Fibroblast of mammary gland (primary cell): ENCODE measurements at regions not wholly inside any gene's neighbourhood (a gene's known extent, or its start where the extent isn't known, plus 50 kb on each side); places are given as distances from the start of the nearest gene placed in this dataset.
A peak's percentile ranks its signal among the peaks of the same experiment; 100 is the strongest.
"Not testable (repeated sequence)": the region's sequence is repeated elsewhere in the genome, so short reads cannot be mapped to it uniquely, and the experiment has no call there.

Experiments
- DNase-seq: peaks from one replicate; pipeline ENCODE4 v3.0.0-alpha.2; 2010; ENCODE audit warnings: low read depth
- H3K4me3 ChIP-seq: 2 replicates; pipeline ENCODE4 v1.5.1; 2011; ENCODE audit warnings: low read depth, mild to moderate bottlenecking, low read length, moderate library complexity; ENCODE audit not compliant: control insufficient read depth
- TF ChIP-seq, protein P1 (sequence below): conservative IDR thresholded peaks from 2 replicates; pipeline ENCODE4 v1.5.1; 2011; ENCODE audit warnings: low read depth, low read length, inconsistent platforms; ENCODE audit not compliant: control insufficient read depth, insufficient read depth

DNA sequence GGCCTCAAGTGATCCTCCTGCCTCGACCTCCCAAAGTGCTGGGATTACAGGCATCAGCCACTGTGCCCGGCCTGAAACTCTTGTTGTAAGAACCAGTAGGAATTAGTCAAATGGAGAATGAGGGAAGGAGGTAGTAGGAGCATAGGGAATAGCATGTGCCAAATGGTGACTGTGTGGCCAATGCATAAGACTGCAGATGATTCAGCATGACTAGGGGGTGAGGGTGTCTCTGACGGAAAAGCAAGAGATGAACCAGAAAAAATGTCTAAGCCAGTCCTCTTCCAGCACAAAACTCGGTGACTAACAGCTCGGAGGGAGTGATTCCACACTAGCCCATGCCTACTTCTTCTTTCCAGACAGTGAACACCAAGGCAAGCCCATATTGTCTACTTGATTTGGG, 58.2 kb upstream of the DUSP21 start:
- TF ChIP-seq, protein P1, sequence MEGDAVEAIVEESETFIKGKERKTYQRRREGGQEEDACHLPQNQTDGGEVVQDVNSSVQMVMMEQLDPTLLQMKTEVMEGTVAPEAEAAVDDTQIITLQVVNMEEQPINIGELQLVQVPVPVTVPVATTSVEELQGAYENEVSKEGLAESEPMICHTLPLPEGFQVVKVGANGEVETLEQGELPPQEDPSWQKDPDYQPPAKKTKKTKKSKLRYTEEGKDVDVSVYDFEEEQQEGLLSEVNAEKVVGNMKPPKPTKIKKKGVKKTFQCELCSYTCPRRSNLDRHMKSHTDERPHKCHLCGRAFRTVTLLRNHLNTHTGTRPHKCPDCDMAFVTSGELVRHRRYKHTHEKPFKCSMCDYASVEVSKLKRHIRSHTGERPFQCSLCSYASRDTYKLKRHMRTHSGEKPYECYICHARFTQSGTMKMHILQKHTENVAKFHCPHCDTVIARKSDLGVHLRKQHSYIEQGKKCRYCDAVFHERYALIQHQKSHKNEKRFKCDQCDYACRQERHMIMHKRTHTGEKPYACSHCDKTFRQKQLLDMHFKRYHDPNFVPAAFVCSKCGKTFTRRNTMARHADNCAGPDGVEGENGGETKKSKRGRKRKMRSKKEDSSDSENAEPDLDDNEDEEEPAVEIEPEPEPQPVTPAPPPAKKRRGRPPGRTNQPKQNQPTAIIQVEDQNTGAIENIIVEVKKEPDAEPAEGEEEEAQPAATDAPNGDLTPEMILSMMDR = no peak
- DNase-seq = peak; percentile 97

DNA sequence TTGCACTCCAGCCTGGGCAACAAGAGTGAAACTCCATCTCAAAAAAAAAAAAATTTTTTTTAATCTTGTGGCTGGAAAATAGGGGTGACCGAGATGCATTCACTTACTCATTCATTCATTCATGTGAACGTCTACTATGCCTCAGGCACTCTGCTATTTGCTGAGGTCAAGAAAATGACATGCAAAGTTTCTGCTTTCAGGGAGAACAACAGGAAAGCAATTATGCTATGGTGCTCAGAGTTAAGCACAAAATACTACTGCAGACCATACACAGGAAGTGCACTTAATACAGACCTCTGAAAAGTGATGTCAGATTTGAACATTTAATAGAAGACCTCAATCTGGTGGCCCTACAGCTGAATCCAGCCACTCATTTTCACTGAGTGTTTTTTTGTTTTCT, 59.6 kb upstream of the DUSP21 start:
- no peak overlapping the region for H3K4me3 ChIP-seq
- TF ChIP-seq, protein P1 = no peak
- peak; percentile 7 for DNase-seq

More for the DNA sequence above, 58.2 kb upstream of the DUSP21 start:
- H3K4me3 ChIP-seq = no peak overlapping the region

DNA sequence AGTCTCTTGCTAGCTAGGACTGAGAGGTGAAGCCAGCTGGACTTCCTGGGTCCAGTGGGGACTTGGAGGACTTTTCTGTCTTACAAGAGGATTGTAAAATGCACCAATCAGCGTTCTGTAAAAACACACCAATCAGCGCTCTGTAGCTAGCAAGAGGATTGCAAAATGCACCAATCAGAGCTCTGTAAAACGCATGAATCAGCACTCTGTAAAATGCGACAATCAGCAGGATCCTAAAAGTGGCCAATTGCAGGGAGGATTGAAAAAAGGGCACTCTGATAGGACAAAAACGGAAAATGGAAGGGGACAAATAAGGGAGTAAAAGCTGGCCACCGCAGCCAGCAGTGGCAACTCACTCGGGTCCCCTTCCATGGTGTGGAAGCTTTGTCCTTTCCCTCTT, 65.6 kb upstream of the DUSP21 start:
- TF ChIP-seq, protein P1 = no peak
- DNase-seq = no peak
- no peak overlapping the region for H3K4me3 ChIP-seq

DNA sequence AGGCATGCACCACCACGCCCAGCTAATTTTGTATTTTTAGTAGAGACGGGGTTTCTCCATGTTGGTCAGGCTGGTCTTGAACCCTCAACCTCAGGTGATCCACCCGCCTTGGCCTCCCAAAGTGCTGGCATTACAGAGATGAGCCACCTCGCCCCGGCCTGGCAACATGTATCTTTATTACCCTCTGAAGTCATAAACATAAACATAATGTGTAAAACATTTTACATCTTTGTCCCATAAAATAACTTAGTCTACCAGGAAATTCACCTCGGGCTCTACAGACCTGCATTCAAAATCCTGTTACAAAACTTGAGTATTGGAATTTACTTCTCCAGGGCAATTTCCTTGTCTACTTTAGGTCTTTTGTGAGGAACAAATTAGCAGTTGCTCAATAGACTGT, 68.1 kb upstream of the DUSP21 start:
- no peak for DNase-seq
- TF ChIP-seq, protein P1 = no peak

DNA sequence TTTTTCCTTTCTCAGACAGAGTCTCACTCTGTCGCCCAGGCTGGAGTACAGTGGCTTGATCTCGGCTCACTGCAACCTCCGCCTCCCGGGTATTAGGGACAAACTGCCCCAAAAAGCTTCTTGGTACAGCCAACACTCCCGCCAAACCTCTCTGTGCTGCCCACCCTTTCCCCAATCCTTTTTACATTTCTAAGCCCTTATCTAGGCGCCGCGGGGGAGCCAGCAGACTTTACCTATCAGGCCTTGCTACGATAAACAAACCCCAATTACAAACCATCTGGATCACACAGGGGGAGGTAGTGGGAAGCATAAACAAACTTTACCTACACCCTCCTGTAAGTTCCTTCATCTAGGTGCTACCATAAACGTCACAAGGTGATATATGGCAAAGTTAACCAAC, 69.8 kb upstream of the DUSP21 start:
- not testable (repeated sequence) for H3K4me3 ChIP-seq, DNase-seq

More for the DNA sequence above, 68.1 kb upstream of the DUSP21 start:
- no peak overlapping the region for H3K4me3 ChIP-seq

DNA sequence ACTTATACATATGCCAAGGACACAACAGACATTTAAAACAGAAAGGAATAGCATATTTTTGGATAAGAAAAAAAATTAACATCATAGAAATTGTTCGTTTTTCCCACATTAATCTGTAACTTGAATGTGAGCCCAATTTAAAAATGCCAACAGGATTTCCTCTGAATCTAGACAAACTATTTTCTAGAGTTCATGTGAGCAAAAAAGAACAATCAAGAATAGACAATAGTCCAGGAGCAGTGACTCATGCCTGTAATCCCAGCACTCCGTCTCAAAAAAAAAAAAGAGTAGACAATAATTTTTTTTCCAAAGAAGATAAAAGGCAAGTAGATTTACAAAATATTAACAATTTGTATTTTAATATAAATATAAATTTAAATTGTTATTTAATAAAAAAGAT, 73.7 kb upstream of the DUSP21 start:
- no peak for DNase-seq
- H3K4me3 ChIP-seq = no peak overlapping the region
- TF ChIP-seq, protein P1 = no peak

DNA sequence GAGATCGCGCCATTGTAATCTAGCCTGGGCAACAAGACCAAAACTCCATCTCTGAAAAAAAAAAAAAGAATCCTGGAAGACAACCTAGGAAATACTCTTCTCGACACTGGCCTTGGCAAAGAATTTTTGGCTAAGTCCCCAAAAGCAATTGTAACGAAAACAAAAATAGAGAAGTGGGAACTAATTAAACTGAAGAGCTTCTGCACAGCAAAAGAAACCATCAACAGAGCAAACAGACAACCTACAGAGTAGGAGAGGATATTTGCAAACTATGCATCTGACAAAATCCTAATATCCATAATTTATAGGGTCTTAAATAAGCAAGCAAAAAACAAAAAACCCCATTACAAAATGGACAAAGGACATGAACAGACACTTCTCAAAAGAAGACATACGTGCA, 76.5 kb upstream of the DUSP21 start:
- no peak for DNase-seq
- H3K4me3 ChIP-seq = no peak overlapping the region
- TF ChIP-seq, protein P1 = no peak

DNA sequence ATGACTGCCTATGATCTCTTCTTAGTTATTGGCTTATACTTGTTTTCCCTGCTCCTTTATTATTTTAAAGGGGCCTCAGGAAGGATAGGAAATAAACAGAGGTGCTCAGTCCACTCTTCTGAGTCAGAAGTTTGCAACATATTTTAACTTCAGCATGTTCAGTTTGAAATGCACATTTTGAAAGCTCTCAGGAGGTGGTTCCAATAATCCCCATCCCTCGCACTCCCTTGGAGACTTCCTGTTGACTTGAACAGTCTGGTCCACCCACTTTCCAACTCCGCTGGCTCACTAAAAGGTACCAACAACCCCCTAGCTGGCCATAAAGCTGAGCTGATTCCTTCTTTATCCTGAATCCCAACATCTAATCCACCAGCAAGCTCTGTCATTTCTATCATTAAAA, 78.3 kb upstream of the DUSP21 start:
- H3K4me3 ChIP-seq = no peak overlapping the region
- DNase-seq = peak; percentile 45
- TF ChIP-seq, protein P1 = no peak
